ENCODE measurements at regions not wholly inside any gene's neighbourhood (a gene's known extent, or its start where the extent isn't known, plus 50 kb on each side); places are given as distances from the start of the nearest gene placed in this dataset.
A peak's percentile ranks its signal among the peaks of the same experiment; 100 is the strongest.

GRCh38 chr10:2124135-2124534 lies 386.8 kb upstream of the ADARB2 start:
- no peak overlapping the region for H3K4me3 Mint-ChIP-seq
- TF ChIP-seq, protein P1, sequence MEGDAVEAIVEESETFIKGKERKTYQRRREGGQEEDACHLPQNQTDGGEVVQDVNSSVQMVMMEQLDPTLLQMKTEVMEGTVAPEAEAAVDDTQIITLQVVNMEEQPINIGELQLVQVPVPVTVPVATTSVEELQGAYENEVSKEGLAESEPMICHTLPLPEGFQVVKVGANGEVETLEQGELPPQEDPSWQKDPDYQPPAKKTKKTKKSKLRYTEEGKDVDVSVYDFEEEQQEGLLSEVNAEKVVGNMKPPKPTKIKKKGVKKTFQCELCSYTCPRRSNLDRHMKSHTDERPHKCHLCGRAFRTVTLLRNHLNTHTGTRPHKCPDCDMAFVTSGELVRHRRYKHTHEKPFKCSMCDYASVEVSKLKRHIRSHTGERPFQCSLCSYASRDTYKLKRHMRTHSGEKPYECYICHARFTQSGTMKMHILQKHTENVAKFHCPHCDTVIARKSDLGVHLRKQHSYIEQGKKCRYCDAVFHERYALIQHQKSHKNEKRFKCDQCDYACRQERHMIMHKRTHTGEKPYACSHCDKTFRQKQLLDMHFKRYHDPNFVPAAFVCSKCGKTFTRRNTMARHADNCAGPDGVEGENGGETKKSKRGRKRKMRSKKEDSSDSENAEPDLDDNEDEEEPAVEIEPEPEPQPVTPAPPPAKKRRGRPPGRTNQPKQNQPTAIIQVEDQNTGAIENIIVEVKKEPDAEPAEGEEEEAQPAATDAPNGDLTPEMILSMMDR (conservative IDR thresholded peaks at IDR 0.05) = no peak
- DNase-seq (ENCODE audit: extremely low spot score, unreplicated experiment) = no peak
- peaks cover 4% of the 10 kb centered on the region for H3K36me3 Mint-ChIP-seq
- H3K4me1 Mint-ChIP-seq (ENCODE audit: unreplicated experiment) = peaks cover 13% of the 10 kb centered on the region
- H3K27me3 Mint-ChIP-seq = peaks cover 45% of the 10 kb centered on the region
- H3K27ac Mint-ChIP-seq = no peak overlapping the region
- peaks cover 5% of the 10 kb centered on the region for H3K9me3 Mint-ChIP-seq

DNA sequence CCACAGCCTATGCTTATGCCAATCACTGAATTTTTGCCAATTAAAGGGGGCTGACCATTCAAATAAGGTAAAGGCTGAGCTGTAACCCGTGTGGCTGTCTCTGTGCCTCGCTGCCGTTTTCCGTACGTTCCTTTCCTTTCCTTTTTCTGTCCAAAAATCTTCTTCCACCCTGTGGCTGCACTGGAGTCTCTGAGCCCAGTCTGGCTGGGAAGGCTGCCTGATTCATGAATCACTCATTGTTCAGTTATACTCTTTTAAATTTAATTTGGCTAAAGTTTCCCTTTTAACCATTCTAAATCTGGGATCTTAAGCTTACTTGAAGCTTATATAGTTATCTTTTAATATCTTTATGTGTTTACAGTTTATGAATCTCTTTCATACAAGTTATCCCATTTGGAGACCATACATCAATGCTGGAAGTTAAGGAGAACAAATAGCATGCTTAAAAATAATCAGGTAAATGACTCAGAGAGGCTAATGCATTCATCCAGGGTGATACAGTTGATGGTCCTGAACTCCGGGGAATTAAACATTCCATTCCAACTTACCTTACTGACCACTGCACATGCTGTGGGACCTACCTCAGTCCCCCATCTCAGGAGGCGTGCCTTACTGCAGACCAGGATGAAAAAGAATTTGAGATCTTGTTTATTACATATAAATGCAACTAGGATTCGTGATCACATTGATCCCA lies 385.3 kb upstream of the ADARB2 start:
- Mint-ChIP-seq H3K36me3 (peaks cover 4% of the 10 kb centered on the region), H3K27ac (no peak overlapping the region), H3K4me3 (no peak overlapping the region), H3K27me3 (peaks cover 48% of the 10 kb centered on the region), H3K9me3 (peaks cover 10% of the 10 kb centered on the region), H3K4me1 (ENCODE audit: unreplicated experiment) (peaks cover 13% of the 10 kb centered on the region)
- DNase-seq (ENCODE audit: extremely low spot score, unreplicated experiment) = no peak
- TF ChIP-seq, protein P1 (conservative IDR thresholded peaks at IDR 0.05) = no peak

DNA sequence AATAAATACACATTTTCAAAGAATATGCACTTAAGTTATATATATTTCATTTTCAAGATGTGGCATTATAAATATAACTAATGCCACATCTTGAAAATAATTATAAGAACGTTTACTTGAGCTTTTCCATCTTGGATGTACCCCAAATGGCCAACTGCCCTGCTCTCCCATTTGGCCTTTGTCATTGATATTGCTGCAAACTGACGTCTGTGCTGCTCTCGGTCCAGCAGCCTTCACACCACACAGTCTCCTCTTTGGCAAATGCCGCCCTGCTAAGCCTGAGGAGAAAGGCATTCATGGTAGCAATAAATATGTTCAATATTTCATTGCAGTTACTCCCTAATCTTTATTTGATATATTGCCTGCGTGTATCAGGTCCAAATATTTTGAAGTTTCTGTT lies 384.6 kb upstream of the ADARB2 start:
- DNase-seq (ENCODE audit: extremely low spot score, unreplicated experiment) = no peak
- TF ChIP-seq, protein P1 (conservative IDR thresholded peaks at IDR 0.05) = no peak
- H3K9me3 Mint-ChIP-seq = peaks cover 10% of the 10 kb centered on the region
- peaks cover 13% of the 10 kb centered on the region for H3K4me1 Mint-ChIP-seq (ENCODE audit: unreplicated experiment)
- H3K36me3 Mint-ChIP-seq = peaks cover 4% of the 10 kb centered on the region
- peak overlapping the region; percentile 61 for H3K27ac Mint-ChIP-seq
- H3K4me3 Mint-ChIP-seq = peak overlapping the region; percentile 8
- peaks cover 47% of the 10 kb centered on the region for H3K27me3 Mint-ChIP-seq

GRCh38 chr10:2121315-2121714 lies 384.0 kb upstream of the ADARB2 start:
- DNase-seq (ENCODE audit: extremely low spot score, unreplicated experiment) = no peak
- H3K9me3 Mint-ChIP-seq = peaks cover 10% of the 10 kb centered on the region
- H3K4me1 Mint-ChIP-seq (ENCODE audit: unreplicated experiment) = peaks cover 13% of the 10 kb centered on the region
- peaks cover 4% of the 10 kb centered on the region for H3K36me3 Mint-ChIP-seq
- H3K4me3 Mint-ChIP-seq = peak overlapping the region; percentile 42
- no peak overlapping the region for H3K27ac Mint-ChIP-seq
- H3K27me3 Mint-ChIP-seq = peaks cover 43% of the 10 kb centered on the region
- TF ChIP-seq, protein P1 (conservative IDR thresholded peaks at IDR 0.05) = no peak

DNA sequence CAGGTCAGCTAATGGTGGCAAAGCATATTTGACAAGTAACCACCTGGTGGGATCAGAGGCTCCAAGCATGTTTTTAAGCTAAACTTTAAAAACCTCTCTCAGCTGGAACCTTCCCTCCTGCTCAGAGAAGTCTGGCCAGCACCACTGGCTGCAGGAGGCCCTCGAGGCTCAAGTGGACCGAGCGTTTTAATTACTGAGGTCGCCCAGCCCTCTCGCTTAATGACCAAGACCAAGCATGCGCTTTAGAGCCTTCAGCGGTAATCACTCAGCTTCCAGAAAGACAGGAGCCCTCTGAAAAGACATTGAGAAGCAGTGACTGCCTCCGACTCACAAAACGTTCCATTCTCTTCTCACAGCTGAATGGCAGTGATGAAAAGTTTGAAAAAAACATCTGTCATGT lies 383.4 kb upstream of the ADARB2 start:
- no peak overlapping the region for H3K27ac Mint-ChIP-seq
- peaks cover 37% of the 10 kb centered on the region for H3K27me3 Mint-ChIP-seq
- peaks cover 4% of the 10 kb centered on the region for H3K36me3 Mint-ChIP-seq
- peaks cover 10% of the 10 kb centered on the region for H3K9me3 Mint-ChIP-seq
- DNase-seq (ENCODE audit: extremely low spot score, unreplicated experiment) = no peak
- TF ChIP-seq, protein P1 (conservative IDR thresholded peaks at IDR 0.05) = no peak
- H3K4me3 Mint-ChIP-seq = peak overlapping the region; percentile 42
- peaks cover 13% of the 10 kb centered on the region for H3K4me1 Mint-ChIP-seq (ENCODE audit: unreplicated experiment)
